B cell (primary cell): ENCODE measurements at regions not wholly inside any gene's neighbourhood (a gene's known extent, or its start where the extent isn't known, plus 50 kb on each side); places are given as distances from the start of the nearest gene placed in this dataset.

Source experiments
- ATAC-seq: fragments of 200-7000 bp; cut with Tn5 transposase; one replicate; pipeline ENCODE4 v1.10.0; 2021; ENCODE audit warnings: low read depth, mild to moderate bottlenecking, moderate number of reproducible peaks, moderate library complexity
- CTCF ChIA-PET: fragments of 350-600 bp; sonication (Branson Sonifier 250); formaldehyde crosslinking; loops from one replicate; lab custom pipeline; 2021; ENCODE audit warnings: antibody characterized with exemption, inconsistent platforms; lab: Charles Lee
- POLR2A ChIA-PET: fragments of 350-600 bp; sonication (Branson Sonifier 250); formaldehyde crosslinking; loops from one replicate; lab custom pipeline; 2021; ENCODE audit warnings: antibody characterized with exemption; lab: Charles Lee
- DNase-seq: peaks from one replicate; pipeline ENCODE4 v3.0.0; 2013
- H2AFZ ChIP-seq: 2 replicates; pipeline ENCODE4 v1.6.1; 2012; ENCODE audit warnings: mild to moderate bottlenecking, low read depth, low read length; ENCODE audit not compliant: insufficient read depth, poor library complexity, severe bottlenecking
- H3K27ac ChIP-seq, 2 donors: 1 replicate in 1 of 2; 2 replicates in 1 of 2; pipeline ENCODE4 v1.5.1; 2012 to 2013; ENCODE audit warnings: low read length in 2 of 2, mild to moderate bottlenecking in 2 of 2, moderate library complexity in 1 of 2
- H3K27me3 ChIP-seq, 4 experiments: fragments of 200-600 bp in 1 of 4; sonication (generic) in 1 of 4; replicated peaks in 1 of 4; 1 replicate in 2 of 4; 2 replicates in 2 of 4; pipeline versions ENCODE4 v1.6.1 to v1.7.0; 2013 to 2016; ENCODE audit warnings: low read length in 3 of 4, mild to moderate bottlenecking in 2 of 4, mixed read lengths in 1 of 4, moderate library complexity in 1 of 4; ENCODE audit not compliant: insufficient read depth in 4 of 4, control insufficient read depth in 3 of 4; ENCODE audit errors: control extremely low read depth in 1 of 4
- H3K36me3 ChIP-seq, 2 experiments: replicated peaks in 1 of 2; 1 replicate in 1 of 2; 2 replicates in 1 of 2; pipeline versions ENCODE4 v1.6.1 to v1.7.1; 2013; ENCODE audit warnings: low read length in 1 of 2; ENCODE audit not compliant: insufficient read depth in 2 of 2, control insufficient read depth in 1 of 2; ENCODE audit errors: control extremely low read depth in 1 of 2, extremely low read depth in 1 of 2
- H3K4me1 ChIP-seq, 2 donors: fragments of 200-600 bp in 1 of 2; sonication (generic) in 1 of 2; 1 replicate in 1 of 2; 2 replicates in 1 of 2; pipeline versions ENCODE4 v1.5.1 to v1.6.1; 2013 to 2017; ENCODE audit warnings: low read length in 2 of 2; ENCODE audit not compliant: control insufficient read depth in 2 of 2, insufficient read depth in 2 of 2
- H3K4me2 ChIP-seq: replicated peaks from 2 replicates; pipeline ENCODE3; 2012; ENCODE audit warnings: mild to moderate bottlenecking, low read depth, low read length; ENCODE audit not compliant: poor library complexity, severe bottlenecking
- H3K4me3 ChIP-seq, 5 experiments: fragments of 200-600 bp in 1 of 5; sonication (generic) in 1 of 5; 1 replicate in 3 of 5; 2 replicates in 2 of 5; pipeline versions ENCODE4 v1.5.1 to v1.7.0; 2011 to 2016; ENCODE audit warnings: low read length in 4 of 5, mild to moderate bottlenecking in 4 of 5, low read depth in 2 of 5, control low read depth in 1 of 5, moderate library complexity in 1 of 5; ENCODE audit not compliant: insufficient read depth in 1 of 5; ENCODE audit errors: control extremely low read depth in 1 of 5, extremely low read depth in 1 of 5
- H3K79me2 ChIP-seq: fragments of 200-600 bp; sonication (generic); one replicate; pipeline ENCODE4 v1.6.0; 2016; ENCODE audit warnings: low read length; ENCODE audit not compliant: control insufficient read depth, insufficient read depth
- H3K9ac ChIP-seq: fragments of 200-600 bp; sonication (generic); 2 replicates; pipeline ENCODE4 v1.6.1; 2017; ENCODE audit warnings: mild to moderate bottlenecking, low read length, moderate library complexity
- H3K9me3 ChIP-seq, 3 donors: one replicate each; pipeline versions ENCODE4 v1.6.1 to v1.7.1; 2013; ENCODE audit warnings: low read length in 2 of 3; ENCODE audit not compliant: control insufficient read depth in 2 of 3, insufficient read depth in 1 of 3; ENCODE audit errors: control extremely low read depth in 1 of 3
- H4K20me1 ChIP-seq: 2 replicates; pipeline ENCODE4 v1.6.0; 2012; ENCODE audit warnings: mild to moderate bottlenecking, low read length; ENCODE audit not compliant: insufficient read depth, control insufficient read depth, poor library complexity, severe bottlenecking
- H3K27ac Mint-ChIP-seq: one replicate; pipeline ENCODE4 v1.8.0; 2021; ENCODE audit warnings: mixed read lengths
- H3K27me3 Mint-ChIP-seq: one replicate; pipeline ENCODE4 v1.8.0; 2021; ENCODE audit warnings: mixed read lengths
- H3K4me1 Mint-ChIP-seq: one replicate; pipeline ENCODE4 v1.8.0; 2021; ENCODE audit warnings: mixed read lengths
- H3K4me3 Mint-ChIP-seq: one replicate; pipeline ENCODE4 v1.8.0; 2021; ENCODE audit warnings: mixed read lengths
- H3K9me3 Mint-ChIP-seq: one replicate; pipeline ENCODE4 v1.8.0; 2022; ENCODE audit warnings: mixed read lengths; ENCODE audit not compliant: insufficient read depth
- CTCF ChIP-seq: fragments of 200-600 bp; IDR thresholded peaks from one replicate; pipeline ENCODE4 v1.8.0; 2022; ENCODE audit warnings: antibody characterized with exemption, mild to moderate bottlenecking
- EZH2 ChIP-seq: IDR thresholded peaks from 2 replicates; pipeline ENCODE4 v1.6.1; 2012; ENCODE audit warnings: borderline replicate concordance, low read depth, mild to moderate bottlenecking, moderate library complexity, low read length; ENCODE audit not compliant: insufficient read depth, poor library complexity, severe bottlenecking
- WGBS: methylation state at CpG from one replicate; pipeline ENCODE4 v1.1.5; 2013; ENCODE audit warnings: missing lambda C conversion rate; ENCODE audit not compliant: insufficient coverage; 5-methylcytosine and 5-hydroxymethylcytosine counted together
- intact Hi-C: fragments of 100-400 bp; cut with micrococcal nuclease; formaldehyde crosslinking; loops from one replicate; pipeline ENCODE4 v1.10.0; 2022

GRCh38 chr10:130660266-130660665 is 524.1 kb downstream of the GLRX3 start:
- Histone ChIP-seq H3K4me1 (no peaks in the 10 kb centered on the region), H3K27me3 (no peaks in the 10 kb centered on the region), H3K4me3 (no peak overlapping the region), H4K20me1 (no peaks in the 10 kb centered on the region), H2AFZ (no peak overlapping the region), H3K9me3 (peaks cover 0 to 21% (median 0%) of the 10 kb centered on the region in 3 donors), H3K27ac (no peak overlapping the region), H3K4me2 (no peak overlapping the region), H3K79me2 (no peaks in the 10 kb centered on the region), H3K36me3 (no peaks in the 10 kb centered on the region), H3K9ac (no peak overlapping the region)
- 88% methylated on average over 3 of the region's 3 CpGs for WGBS
- H3K27ac Mint-ChIP-seq = no peak overlapping the region
- DNase-seq (no peak), ATAC-seq (no peak)
- no peaks in the 10 kb centered on the region for H3K9me3 Mint-ChIP-seq
- H3K27me3 Mint-ChIP-seq = no peaks in the 10 kb centered on the region
- ChIA-PET POLR2A (no interaction called here), CTCF (no interaction called here)
- TF ChIP-seq CTCF (no peak), EZH2 (no peak)
- H3K4me1 Mint-ChIP-seq = no peaks in the 10 kb centered on the region
- H3K4me3 Mint-ChIP-seq = no peak overlapping the region
- intact Hi-C loops = no loop called here

DNA sequence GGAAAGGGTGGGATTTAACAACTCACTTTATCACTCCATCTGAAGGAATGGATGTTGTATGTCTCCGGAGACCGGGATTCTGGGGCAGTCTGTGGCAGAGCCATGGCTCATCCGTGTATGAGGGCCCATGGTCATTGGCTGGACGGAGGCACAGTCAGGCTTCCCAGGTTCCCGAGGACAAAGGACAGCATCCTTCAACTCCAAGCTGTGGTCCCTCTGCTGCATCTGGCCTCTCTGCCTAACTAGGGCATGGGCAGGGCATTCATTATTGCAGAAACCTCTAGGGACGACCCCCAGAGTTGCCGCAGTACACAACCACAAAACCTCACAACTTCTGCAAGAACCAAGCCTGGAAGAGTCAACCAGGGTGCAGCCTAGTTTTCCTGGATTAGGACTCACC is 525.2 kb downstream of the GLRX3 start:
- Histone ChIP-seq H3K36me3 (no peaks in the 10 kb centered on the region), H3K4me2 (no peak overlapping the region), H3K9me3 (peaks cover 0 to 26% (median 0%) of the 10 kb centered on the region in 3 donors), H3K27me3 (no peaks in the 10 kb centered on the region), H4K20me1 (no peaks in the 10 kb centered on the region), H3K27ac (no peak overlapping the region), H3K4me3 (no peak overlapping the region), H3K79me2 (no peaks in the 10 kb centered on the region), H2AFZ (no peak overlapping the region), H3K9ac (no peak overlapping the region), H3K4me1 (no peaks in the 10 kb centered on the region)
- POLR2A ChIA-PET = no interaction called here
- H3K27ac Mint-ChIP-seq = no peak overlapping the region
- CTCF ChIA-PET = no interaction called here
- no peak overlapping the region for H3K4me3 Mint-ChIP-seq
- TF ChIP-seq EZH2 (no peak), CTCF (no peak)
- H3K4me1 Mint-ChIP-seq = no peaks in the 10 kb centered on the region
- 94% methylated on average over 7 of the region's 7 CpGs for WGBS
- H3K9me3 Mint-ChIP-seq = no peaks in the 10 kb centered on the region
- intact Hi-C loops = no loop called here
- H3K27me3 Mint-ChIP-seq = no peaks in the 10 kb centered on the region
- ATAC-seq (no peak), DNase-seq (no peak)
